H54 (cell line): ENCODE measurements at regions not wholly inside any gene's neighbourhood (a gene's known extent, or its start where the extent isn't known, plus 50 kb on each side); places are given as distances from the start of the nearest gene placed in this dataset.

Source experiments
- DNase-seq: peaks from one replicate; pipeline ENCODE4 v3.0.0; 2011; ENCODE audit warnings: low spot score, mixed read lengths; ENCODE audit not compliant: insufficient read length
- FAIRE-seq: peaks from 3 replicates; lab custom pipeline; 2011; peaks lifted over from hg19 to GRCh38; lab: Jason Lieb, UNC
- POLR2A ChIP-seq: IDR thresholded peaks from 2 replicates; pipeline ENCODE4 v1.6.1; 2011; ENCODE audit warnings: low read depth, mild to moderate bottlenecking, low read length

GRCh38 chr4:54525602-54526001 is 132.2 kb upstream of the KIT start:
- DNase-seq (peak; percentile 30), FAIRE-seq (peak; percentile 73)
- TF ChIP-seq POLR2A, result no peak

- no peak for TF ChIP-seq POLR2A
- DNase-seq (no peak), FAIRE-seq (no peak)
Observed at GRCh38 chr4:54526560-54526959, 131.2 kb upstream of the KIT start.

GRCh38 chr4:54527532-54527931 is 130.2 kb upstream of the KIT start:
- DNase-seq, result no peak
- no peak for FAIRE-seq
- no peak for TF ChIP-seq POLR2A

GRCh38 chr4:54539500-54540029 is 118.2 kb upstream of the KIT start:
- TF ChIP-seq POLR2A, result peak; percentile 77
- FAIRE-seq (no peak), DNase-seq (peak; percentile 22)

- no peak for TF ChIP-seq POLR2A
- FAIRE-seq (no peak), DNase-seq (no peak)
Observed at GRCh38 chr4:54540931-54541330, 116.8 kb upstream of the KIT start.

GRCh38 chr4:54541426-54542118 is 116.2 kb upstream of the KIT start:
- no peak for FAIRE-seq
- no peak for DNase-seq
- no peak for TF ChIP-seq POLR2A

- DNase-seq (no peak), FAIRE-seq (no peak)
- TF ChIP-seq POLR2A, result no peak
Observed at GRCh38 chr4:54542119-54542438, 115.7 kb upstream of the KIT start.

- no peak for DNase-seq
- no peak for FAIRE-seq
- no peak for TF ChIP-seq POLR2A
Observed at GRCh38 chr4:54542540-54543041, 115.2 kb upstream of the KIT start.

- no peak for TF ChIP-seq POLR2A
- DNase-seq, result peak; percentile 17
- no peak for FAIRE-seq
Observed at GRCh38 chr4:54543088-54543795, 114.5 kb upstream of the KIT start.

- FAIRE-seq (no peak), DNase-seq (no peak)
- no peak for TF ChIP-seq POLR2A
Observed at GRCh38 chr4:54545663-54546424, 111.9 kb upstream of the KIT start.

GRCh38 chr4:54547299-54548097 is 110.3 kb upstream of the KIT start:
- TF ChIP-seq POLR2A, result no peak
- DNase-seq, result no peak
- no peak for FAIRE-seq

- TF ChIP-seq POLR2A, result no peak
- FAIRE-seq (no peak), DNase-seq (no peak)
Observed at GRCh38 chr4:54548098-54548620, 109.6 kb upstream of the KIT start.
